IMR-90 (cell line): ENCODE measurements at regions not wholly inside any gene's neighbourhood (a gene's known extent, or its start where the extent isn't known, plus 50 kb on each side); places are given as distances from the start of the nearest gene placed in this dataset.

Experiments used
- CEBPB ChIP-seq: IDR thresholded peaks from 2 replicates; pipeline ENCODE4 v1.6.1; 2012; ENCODE audit warnings: low read depth, low read length, improper control_type of control experiment
- FOS ChIP-seq: fragments of 150-350 bp; IDR thresholded peaks from 2 replicates; pipeline ENCODE4 v1.6.1; 2016; ENCODE audit warnings: low read depth, low read length
- MAFK ChIP-seq: IDR thresholded peaks from 2 replicates; pipeline ENCODE4 v1.6.1; 2012; ENCODE audit warnings: low read depth, low read length, improper control_type of control experiment
- NFE2L2 ChIP-seq: fragments of 150-350 bp; IDR thresholded peaks from 2 replicates; pipeline ENCODE4 v1.6.1; 2016; ENCODE audit warnings: low read depth, mild to moderate bottlenecking, low read length
- POLR2A ChIP-seq: IDR thresholded peaks from 2 replicates; pipeline ENCODE4 v1.6.1; 2012; ENCODE audit warnings: mild to moderate bottlenecking, low read depth, low read length
- RAD21 ChIP-seq: IDR thresholded peaks from 2 replicates; pipeline ENCODE4 v1.6.1; 2012; ENCODE audit warnings: low read length, improper control_type of control experiment
- RFX5 ChIP-seq: IDR thresholded peaks from 2 replicates; pipeline ENCODE4 v1.8.0; 2012; ENCODE audit warnings: low read depth, mild to moderate bottlenecking, low read length, moderate library complexity
- SMC3 ChIP-seq: fragments of 150-350 bp; IDR thresholded peaks from 2 replicates; pipeline ENCODE4 v1.6.1; 2016; ENCODE audit warnings: low read depth, mild to moderate bottlenecking, antibody characterized with exemption, low read length, moderate library complexity
- TF ChIP-seq, protein P1 (sequence below): conservative IDR thresholded peaks from 2 replicates; pipeline ENCODE4 v1.5.1; 2012; ENCODE audit warnings: mild to moderate bottlenecking, low read depth, low read length, improper control_type of control experiment
- TF ChIP-seq, protein P2 (sequence below): fragments of 150-350 bp; IDR thresholded peaks from 2 replicates; pipeline ENCODE4 v1.6.1; 2017; ENCODE audit warnings: mild to moderate bottlenecking, antibody characterized with exemption, low read length, low read depth

DNA sequence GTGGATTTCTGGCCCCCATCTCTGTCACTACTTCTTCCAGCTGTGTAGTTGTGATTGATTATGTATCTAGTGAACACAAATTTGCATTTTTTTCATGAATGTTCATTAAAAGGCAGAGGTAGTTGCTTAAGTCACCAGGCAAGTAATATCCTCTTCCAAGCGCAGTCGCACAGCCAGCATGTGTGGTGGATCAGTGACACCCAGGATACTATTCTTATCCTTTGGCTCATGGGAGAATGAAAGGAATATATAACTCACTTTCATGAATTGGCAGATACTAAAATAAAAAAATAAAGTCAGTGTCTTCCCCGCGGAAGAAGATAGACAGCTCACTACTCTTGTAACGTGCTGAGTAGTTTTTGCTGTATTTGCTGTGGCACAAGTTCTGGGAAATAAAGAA lies 387.8 kb downstream of the CDH7 start:
- TF ChIP-seq FOS (no peak), POLR2A (no peak), NFE2L2 (no peak), SMC3 (no peak), RFX5 (no peak), MAFK (no peak), RAD21 (no peak), CEBPB (no peak)
- TF ChIP-seq, protein P1, sequence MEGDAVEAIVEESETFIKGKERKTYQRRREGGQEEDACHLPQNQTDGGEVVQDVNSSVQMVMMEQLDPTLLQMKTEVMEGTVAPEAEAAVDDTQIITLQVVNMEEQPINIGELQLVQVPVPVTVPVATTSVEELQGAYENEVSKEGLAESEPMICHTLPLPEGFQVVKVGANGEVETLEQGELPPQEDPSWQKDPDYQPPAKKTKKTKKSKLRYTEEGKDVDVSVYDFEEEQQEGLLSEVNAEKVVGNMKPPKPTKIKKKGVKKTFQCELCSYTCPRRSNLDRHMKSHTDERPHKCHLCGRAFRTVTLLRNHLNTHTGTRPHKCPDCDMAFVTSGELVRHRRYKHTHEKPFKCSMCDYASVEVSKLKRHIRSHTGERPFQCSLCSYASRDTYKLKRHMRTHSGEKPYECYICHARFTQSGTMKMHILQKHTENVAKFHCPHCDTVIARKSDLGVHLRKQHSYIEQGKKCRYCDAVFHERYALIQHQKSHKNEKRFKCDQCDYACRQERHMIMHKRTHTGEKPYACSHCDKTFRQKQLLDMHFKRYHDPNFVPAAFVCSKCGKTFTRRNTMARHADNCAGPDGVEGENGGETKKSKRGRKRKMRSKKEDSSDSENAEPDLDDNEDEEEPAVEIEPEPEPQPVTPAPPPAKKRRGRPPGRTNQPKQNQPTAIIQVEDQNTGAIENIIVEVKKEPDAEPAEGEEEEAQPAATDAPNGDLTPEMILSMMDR: no peak
- TF ChIP-seq, protein P2, sequence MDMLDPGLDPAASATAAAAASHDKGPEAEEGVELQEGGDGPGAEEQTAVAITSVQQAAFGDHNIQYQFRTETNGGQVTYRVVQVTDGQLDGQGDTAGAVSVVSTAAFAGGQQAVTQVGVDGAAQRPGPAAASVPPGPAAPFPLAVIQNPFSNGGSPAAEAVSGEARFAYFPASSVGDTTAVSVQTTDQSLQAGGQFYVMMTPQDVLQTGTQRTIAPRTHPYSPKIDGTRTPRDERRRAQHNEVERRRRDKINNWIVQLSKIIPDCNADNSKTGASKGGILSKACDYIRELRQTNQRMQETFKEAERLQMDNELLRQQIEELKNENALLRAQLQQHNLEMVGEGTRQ: no peak
